ENCODE measurements at regions not wholly inside any gene's neighbourhood (a gene's known extent, or its start where the extent isn't known, plus 50 kb on each side); places are given as distances from the start of the nearest gene placed in this dataset.

DNA sequence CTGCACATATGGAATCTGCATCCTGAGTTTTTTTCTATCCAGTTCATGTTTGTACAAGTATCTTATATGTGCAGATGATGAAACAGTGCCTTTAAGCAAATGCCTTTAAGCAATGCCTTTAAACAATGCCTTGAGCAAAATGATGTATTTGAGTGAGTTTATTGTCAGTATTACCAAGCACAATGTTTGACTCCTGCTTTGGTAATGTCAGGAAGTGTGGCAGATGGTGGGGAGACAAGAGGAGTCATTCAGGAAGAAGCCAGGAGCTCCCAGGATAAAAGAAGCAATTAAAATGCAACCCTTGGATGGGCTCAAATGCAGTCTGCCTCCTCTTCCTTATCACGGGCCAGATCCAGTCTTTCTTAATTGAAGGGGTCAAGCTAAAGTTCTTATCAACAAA, 108.7 kb upstream of the KCNJ15 start:
- DNase-seq (ENCODE audit: low spot score) = no peak

DNA sequence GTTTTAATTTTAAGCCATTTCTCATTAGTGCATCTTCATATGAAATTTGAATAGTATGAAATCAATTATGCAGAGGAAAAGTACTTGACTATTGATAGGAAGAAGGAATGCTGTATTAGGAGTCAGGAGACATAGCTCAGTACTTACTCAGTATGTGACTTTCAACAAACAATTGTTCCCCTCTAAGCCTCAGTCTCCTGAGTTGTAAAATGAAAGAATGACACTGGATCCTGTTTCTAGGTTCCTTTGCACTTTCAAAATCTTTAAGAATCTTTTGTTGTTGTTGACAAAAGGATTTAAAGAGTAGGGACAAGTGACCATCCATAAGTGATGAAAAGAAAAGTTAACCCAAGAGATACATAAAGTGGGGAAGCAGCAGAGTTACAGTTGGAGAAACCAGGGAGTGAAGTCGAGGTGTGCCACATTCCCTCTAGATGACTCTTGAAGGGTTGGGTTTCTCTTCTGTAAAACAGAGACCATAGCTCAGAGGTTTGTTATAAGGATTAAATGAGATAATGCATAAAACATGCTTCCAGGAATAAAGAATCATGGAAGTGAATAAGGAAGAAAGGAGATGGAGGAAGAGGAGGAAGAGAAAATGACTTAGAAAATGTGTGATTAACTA, 105.7 kb upstream of the KCNJ15 start:
- no peak for DNase-seq (ENCODE audit: low spot score)

DNA sequence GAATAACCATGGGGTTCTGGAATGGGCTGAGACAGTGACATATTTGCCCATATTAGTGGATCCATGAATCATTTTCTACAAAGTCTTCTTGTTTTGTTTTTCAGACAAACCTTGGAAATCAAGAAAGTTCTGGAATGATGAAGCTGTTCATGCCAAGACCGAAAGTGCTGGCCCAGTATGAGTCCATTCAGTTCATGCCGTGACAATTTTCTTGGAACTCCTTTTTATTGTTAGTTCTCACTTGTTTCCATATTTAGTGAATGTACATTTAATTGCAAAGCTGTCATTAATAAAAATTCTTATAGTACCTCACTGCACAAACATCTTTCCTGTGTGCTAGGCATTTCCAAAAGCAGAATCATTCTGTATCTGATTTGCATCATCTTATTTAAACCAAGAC, 100.6 kb upstream of the KCNJ15 start:
- DNase-seq (ENCODE audit: low spot score) = no peak

DNA sequence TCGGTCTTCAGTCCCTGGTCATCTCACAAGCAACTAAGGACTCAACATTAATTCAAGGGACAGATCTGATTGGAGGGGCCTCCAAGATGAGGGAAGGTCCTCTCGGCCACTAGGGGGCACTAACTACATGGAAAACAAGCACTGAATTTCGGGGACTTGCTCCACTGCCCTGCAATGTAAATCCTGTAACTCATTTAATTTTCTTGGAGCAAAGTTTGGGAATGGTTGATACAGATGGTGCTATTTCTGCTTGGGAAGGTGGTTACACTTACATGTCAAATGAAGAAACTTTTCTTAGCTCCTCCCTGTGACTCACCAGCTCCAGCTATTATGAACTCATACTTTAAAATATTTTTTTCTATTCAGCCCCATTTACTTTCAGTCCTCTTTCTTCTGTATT, 97.4 kb upstream of the KCNJ15 start:
- peak; percentile 52 for DNase-seq (ENCODE audit: low spot score)

DNA sequence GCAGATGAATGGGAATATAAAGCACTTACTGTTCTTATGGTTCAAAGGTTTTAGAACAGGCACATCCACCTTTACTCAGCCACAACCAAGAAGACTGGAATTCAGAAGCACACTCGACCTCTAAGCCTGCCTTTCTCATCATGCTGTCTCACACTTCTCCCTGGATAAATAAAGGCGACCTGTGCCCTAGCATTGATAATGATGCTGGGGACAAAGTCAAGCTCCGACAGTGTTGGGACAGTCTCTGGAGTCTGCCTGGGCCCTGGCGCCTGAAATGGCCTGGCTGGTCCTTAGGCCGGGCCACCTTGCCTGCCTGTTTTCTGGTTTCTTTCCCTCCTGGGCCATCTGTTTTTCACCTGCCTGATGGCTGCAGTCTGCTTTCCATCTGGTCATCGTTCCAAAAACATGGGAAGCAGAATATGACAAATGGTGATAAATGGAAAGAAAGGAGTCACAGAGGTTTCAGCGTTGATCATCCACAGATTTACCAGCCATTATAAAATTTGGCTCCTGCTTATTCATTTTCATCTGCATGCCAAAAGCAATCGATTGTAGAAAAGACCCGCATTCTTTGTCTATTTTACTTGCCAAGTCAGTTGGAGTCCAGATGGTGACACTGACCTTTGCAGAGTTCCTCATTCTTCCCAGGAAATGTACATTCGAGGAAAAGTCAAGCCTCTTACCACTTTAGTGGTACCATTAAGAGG, 91.2 kb upstream of the KCNJ15 start:
- DNase-seq (ENCODE audit: low spot score) = peak; percentile 83

DNA sequence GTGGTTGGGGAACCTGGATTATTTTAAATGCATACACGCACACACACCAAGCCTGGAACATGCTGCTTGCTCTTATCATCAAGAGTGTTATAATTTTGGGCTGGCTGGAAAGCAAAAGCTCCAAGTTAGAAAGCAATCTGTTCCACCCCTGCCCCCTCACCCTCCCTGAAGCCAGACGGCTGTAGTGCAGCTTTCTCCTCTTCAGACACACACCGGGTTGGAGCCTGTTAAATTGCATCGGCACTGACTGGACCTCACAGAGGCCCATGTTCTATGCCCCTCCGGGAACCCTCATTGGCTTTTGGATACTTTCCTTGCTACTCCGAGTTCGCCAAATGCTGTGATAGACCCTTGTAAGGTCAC, 90.6 kb upstream of the KCNJ15 start:
- no peak for DNase-seq (ENCODE audit: low spot score)

DNA sequence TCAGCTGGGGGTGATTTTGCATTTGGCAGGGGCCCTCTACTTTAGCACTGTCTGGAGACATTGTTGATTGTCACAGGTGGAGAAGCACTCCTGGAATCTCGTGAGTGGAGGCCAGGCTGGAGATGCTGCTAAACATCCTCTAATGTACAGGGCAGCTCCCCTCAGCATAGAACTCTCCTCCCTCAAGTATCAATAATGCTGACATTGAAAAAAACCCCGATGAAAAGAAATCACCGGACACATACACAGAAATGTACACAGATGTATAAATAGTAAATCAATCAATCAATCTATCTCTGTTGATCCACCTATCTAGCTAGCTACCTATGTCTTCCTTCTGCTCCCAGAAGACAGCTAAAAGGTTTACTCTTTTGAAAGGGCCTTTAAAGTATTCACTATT, 89.4 kb upstream of the KCNJ15 start:
- DNase-seq (ENCODE audit: low spot score) = no peak

DNA sequence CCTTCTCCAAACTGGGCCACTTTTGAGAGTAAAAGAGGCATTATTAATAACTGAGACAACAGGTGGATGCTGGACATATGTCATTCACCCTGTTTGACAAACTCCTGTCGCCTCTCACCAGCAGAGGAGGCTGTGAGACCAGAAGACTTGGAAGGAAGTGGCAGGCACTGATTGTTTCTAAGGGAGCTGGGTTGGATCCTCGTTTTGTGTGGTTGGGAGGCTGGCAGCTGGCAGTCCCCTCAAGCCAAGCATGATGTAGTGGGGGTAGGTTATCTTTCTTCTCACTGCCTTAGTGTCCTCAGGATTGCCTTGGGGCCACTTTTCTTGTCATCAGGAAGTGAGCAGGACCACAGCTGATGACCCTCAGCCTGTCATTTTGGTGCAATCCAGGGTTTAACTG, 86.5 kb upstream of the KCNJ15 start:
- DNase-seq (ENCODE audit: low spot score) = no peak

DNA sequence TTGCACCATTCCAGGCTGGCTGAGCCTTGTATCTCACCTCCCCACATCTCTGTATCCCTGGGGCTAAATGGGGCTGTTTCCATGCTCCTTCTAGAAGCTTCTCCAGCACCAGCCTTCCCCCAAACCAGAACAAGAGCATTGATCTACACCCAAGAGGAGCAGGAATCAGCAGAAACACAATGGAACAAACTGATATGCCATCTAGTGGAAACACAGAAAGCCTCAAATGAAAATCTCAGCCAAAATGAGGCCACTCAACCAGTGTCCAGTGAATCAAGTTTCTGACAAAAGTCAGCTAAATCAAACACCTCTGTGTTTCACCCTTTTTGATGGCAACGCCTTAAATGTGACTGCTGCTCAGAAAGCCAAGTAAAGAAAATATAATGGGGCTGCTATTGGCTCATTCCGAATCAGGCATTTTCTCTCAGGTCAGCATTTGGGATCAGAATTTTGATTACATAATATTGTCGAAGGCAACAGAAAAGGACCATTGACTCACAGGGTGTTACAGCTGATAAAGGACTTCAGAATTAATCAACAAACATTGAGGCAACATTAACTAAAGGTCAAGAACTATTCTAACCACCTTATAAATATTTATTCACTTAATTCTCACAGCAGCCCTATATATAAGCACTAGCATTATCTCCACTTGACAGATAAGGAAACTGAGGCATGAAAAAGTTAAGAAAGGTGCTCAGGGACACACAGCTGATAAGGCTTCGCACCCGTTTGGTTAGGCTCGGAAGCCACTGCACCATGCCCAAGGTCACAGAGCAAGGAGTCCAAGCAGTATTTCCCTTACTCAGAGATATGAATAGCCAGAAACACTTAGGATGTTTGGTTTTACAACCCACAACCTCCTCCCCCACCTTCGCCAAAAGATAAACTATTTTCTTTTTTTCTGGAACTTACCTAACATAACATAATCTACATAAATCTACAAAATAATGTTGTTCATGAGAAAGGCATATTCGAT, 85.8 kb upstream of the KCNJ15 start:
- DNase-seq (ENCODE audit: low spot score) = no peak

DNA sequence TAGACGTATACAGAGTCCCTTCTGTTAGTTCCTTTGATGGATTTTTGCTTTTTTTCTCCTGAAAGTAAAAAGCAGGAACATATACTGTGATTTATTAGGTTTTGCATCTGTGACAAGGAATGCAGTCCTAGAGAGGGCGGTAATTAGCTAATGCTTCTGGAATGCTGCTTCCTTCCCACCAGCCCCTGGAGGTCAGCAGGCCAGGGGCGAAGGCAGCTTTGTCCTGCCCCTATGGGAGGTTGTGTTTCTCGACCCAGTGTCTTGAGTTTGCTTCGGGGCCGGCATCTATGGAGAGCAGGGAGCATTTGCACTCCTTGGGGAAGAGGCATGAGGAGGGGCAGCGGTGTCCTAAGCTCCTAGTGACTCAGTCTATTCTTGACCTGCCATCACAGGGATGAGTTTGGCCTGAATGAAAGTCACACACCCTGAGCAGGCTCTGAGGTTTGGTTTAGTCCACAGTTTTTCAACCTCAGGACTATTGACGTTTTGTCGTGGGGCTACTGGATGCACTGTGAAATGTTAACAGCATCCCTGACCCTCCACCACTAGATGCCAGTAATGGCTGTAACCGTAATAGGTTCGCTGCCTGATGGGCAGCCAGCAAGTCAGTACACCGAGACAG, 85.0 kb upstream of the KCNJ15 start:
- DNase-seq (ENCODE audit: low spot score) = no peak

DNA sequence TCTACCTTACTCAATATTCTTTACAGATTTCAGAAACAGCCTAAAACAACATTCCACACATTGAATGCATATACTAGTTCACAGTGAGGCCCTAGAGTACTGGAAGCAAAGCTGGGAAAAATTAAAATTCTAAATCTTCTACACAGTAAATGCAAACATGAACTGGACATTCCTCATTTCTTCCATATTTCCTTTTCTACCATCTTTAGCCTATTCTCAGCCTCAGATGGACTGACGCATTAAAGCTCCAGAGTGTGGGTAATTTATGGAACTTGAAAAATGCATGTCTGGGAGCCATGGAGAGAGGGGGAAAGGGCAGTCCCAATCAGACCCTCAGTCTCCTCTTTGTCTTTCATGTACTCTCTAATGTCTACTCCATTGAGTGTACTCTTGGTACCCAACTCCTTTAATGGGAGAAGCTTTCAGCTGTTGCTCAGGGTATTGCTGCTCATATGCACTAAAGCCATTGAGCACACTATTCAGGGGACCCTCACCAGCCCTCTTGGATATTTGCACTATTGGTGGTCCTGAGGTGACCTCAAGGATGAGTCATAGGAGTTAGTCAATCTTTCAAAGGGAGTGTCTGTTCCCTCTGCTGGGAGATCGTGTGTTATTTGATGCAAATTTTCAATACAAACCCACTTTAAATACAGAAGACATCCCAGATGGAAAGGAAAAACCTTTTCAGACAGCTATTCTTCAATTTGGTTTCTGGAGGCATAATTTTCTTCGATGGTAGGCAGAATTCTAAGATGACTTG, 83.3 kb upstream of the KCNJ15 start:
- no peak for DNase-seq (ENCODE audit: low spot score)

DNA sequence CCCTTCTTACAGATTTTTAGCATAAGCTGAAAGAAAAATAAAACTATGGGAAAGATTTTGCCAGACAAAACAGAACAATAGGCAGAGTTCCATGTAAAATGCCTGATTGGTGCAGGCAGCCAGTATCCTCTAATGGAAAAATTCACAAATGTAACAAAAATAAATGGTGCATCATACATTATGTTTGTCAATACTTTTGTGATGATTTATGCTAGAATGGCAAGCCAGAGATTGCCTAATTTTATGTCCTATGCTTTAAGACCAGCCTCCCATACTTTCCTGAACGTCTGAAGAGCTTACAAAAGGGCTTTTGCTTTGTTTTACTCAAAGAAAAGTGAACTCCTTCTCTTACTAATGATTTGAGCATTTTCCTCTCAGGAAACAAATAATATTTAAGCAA, 81.5 kb upstream of the KCNJ15 start:
- DNase-seq (ENCODE audit: low spot score) = no peak

DNA sequence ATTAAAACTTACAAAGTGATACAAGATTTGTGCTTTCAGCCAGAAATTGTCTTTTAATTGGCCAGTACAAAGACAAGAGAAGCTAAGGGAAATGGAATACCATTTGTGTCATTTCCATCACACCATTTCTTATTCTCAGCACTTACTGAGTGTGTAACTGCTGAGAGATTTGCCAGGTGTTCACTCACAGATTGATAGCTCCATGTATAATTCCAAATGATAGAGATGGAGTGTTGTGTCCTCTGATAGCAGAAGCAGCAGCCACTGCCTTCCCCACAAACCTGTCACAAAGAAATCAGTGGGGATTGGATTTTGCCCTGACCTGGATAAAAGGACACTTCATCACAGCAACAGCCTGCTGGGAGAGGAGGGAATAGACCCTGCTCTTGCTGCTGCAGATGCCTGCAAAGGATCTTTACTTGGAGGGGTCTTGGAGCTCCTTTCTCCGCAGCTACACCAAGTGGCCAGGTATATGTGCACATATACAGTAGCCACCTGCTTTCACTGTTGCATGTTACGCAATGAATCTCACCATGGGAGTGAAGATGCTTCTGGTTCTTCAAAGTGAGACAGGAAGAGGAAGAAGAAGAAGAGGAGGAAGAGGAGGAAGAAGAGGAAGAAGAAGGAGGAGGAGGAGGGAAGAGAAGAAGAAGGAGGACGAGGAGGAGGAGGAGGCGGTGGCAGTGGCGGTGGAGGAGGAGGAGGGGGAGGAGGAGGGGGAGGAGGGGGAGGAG, 78.7 kb upstream of the KCNJ15 start:
- DNase-seq (ENCODE audit: low spot score) = no peak

DNA sequence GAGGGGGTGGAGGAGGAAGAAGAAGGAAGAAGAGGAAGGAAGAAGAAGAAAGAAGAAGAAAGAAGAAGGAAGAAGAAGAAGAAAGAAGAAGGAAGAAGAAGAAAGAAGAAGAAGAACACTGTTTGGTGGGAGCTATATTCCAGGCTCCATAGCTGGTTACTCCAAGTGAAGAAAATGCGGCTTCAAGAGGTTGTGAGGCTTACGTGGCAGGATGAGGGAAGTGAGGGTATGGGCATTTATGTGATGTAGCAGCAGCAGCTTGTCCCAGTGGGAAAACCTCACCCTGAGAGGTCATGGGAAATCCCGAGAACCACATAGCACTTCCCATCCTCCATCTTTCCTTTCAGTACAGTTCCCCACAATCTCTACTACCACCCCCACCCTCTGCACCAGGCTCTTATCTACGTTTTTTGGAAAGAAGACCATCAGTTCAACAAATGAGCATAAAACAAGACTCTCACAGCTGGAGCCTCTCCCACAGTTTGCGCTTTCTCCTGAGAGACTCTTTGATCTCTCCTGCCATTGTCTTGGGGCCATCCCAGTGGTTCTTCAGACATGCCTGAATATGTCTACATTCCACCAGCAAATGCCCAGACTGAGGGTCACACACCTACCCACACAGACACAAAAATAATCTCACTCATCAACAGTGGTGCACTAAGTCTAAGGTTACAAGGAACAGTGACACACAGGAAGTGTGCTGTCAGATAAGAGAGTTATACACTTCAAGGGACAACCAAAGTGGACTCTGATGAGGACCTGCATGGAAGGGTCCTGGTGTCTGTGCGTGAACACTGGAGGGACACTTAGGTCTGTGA, 77.9 kb upstream of the KCNJ15 start:
- DNase-seq (ENCODE audit: low spot score) = no peak

DNA sequence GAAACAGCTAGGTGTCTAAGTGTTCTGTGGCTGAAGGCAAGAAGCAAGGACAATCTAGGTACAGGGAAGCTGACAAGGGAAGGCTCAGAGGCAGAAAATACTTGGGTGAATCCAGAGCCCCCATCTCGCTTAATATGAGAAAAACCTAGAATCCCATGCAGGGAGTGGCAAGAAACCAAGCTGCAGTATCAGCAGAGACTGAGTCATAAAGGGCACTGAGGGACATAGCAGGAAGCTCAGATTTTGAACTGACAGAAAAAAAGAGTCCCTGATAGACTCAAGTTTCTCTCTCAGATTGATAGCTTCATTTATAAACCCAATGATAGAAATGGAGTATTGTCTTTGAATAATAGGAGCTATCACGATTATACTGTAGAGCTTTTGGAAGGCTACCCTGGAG, 77.3 kb upstream of the KCNJ15 start:
- no peak for DNase-seq (ENCODE audit: low spot score)

DNA sequence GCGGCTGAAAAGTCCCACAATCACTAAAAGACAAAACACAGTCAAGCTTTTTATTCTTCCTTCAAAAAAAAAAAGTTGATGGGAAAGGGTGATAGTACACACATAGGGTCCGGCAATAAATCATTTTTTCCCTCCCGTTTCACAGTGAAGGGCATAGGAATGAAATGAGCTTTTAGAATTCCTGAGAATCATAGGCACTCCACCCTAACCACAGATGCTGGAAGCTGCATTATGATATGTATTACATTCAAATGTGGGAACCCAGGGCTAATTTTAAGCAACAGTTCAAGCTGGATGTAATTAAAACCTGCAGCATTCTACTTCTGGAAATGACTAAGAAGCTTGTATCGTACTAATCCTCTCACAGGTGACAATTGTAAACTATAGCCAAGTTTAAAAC, 75.7 kb upstream of the KCNJ15 start:
- DNase-seq (ENCODE audit: low spot score) = no peak

DNA sequence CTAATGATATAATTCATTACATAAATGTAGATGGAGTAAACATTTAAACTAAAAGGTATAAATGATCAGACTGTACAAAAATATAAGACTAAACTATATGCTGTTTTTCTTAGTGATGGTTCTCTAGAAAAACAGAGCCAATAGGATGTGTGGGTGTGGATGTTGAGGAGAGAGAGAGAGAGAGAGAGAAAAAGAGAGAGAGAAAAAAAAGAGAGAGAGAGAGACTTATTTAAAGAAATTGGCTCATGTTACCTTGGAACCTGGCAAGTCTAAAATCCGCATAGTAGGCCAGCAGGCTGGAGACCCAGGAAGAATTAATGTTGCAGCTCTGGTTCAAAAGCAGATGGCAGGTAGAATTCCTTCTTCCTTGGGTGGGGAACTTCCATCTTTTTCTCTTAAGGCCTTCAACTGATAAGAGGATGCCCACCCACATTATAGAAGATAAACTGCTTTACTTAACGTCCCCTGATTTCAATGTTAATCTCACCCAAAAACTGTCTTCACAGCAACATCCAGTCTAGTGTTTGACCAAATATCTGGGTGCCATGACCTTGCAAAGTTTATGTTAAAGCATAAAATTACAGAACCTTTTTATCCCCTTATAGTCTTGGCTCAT, 74.3 kb upstream of the KCNJ15 start:
- DNase-seq (ENCODE audit: low spot score) = no peak

DNA sequence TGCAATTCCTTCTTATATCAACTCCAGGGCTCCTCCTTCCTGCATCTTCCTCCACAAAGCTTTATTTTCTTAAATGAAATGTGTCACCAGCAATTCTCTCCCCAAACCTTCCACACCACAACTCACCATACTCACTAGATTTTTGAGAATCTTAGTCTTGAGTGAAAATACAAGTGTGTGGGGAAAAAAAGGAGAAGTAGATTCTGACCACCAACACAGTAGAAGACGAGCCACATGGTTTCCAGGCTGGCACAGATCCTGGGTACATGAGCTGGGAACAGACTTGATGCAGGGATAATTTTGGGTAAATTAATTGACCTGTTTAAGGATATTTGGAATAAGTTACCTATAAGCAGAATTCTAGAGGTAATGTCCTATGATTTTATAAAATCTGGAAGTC, 72.8 kb upstream of the KCNJ15 start:
- DNase-seq (ENCODE audit: low spot score) = no peak

DNA sequence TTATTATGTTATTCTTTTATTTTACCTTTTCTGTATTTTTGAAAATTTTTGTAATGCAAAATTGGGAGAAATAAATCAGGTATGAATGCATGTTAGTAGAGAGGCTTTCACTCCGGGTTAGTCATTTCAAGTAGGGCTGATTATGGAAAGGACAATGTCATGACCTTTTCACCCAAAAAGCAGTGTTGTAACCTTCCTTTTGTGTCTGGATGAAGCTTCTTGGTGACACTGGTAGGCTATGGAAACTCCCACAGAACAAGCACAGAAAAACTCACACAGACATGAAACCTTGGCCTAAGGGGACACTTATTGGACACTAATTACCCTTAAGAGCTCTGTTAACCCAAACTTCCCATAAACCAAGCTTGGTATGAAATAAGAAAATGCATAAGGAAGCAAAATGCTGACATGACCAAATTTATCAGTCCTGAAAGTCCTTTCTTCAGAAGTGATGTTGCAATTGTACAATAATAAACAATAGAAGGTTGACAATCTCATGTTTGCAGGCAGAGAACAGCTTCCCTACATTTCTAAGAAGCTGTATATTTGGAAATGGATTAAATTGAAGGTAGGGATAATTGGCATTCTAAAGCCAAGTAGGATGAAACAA, 70.0 kb upstream of the KCNJ15 start:
- DNase-seq (ENCODE audit: low spot score) = no peak
